Erythroblast (primary cell): ENCODE measurements at regions not wholly inside any gene's neighbourhood (a gene's known extent, or its start where the extent isn't known, plus 50 kb on each side); places are given as distances from the start of the nearest gene placed in this dataset.
A peak's percentile ranks its signal among the peaks of the same experiment; 100 is the strongest.

Experiments
- DNase-seq, 2 experiments: peaks; one replicate each; lab custom pipeline; 2025; lab: John Stamatoyannopoulos, UW
- GATA1 ChIP-seq: IDR thresholded peaks from 2 replicates; pipeline ENCODE4 v1.6.1; 2011; ENCODE audit warnings: low read depth, mild to moderate bottlenecking, control low read depth, low read length, moderate library complexity
- POLR2A ChIP-seq: IDR thresholded peaks from 2 replicates; pipeline ENCODE4 v1.6.1; 2011; ENCODE audit warnings: mild to moderate bottlenecking, low read length

GRCh38 chr11:127385071-127385470 lies 384.5 kb upstream of the KIRREL3 start:
- TF ChIP-seq GATA1 (no peak), POLR2A (no peak)
- DNase-seq = no peak

DNA sequence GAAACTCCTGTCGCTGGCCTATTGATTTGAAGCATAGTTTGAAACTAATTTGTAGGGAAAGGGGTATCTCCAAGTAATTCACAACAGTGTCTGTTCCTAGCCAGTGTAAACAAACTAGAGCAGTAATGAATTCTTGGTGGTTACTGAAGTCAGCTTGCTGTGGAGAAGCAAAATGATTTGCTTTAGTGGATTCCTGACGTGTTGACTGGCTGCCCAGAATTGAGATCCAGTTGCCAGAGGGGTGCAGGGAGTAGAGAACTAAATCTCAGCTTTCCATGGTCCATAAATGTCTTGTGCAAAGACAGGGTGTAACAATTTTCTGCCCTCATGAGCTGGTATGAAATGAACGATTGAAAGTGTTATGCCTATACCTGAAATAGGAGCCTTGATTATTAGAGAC lies 382.5 kb upstream of the KIRREL3 start:
- no peak for DNase-seq
- TF ChIP-seq GATA1 (no peak), POLR2A (no peak)

GRCh38 chr11:127381247-127381646 lies 380.7 kb upstream of the KIRREL3 start:
- DNase-seq = no peak
- TF ChIP-seq GATA1 = no peak
- no peak for TF ChIP-seq POLR2A

- TF ChIP-seq GATA1 = no peak
- TF ChIP-seq POLR2A = no peak
- DNase-seq = no peak
Measured at GRCh38 chr11:127379686-127380085, 379.1 kb upstream of the KIRREL3 start.

- no peak for DNase-seq
- TF ChIP-seq GATA1 (no peak), POLR2A (no peak)
Measured at GRCh38 chr11:127376301-127376700, 375.7 kb upstream of the KIRREL3 start.

- TF ChIP-seq GATA1 = no peak
- no peak for TF ChIP-seq POLR2A
- DNase-seq = no peak
Measured at GRCh38 chr11:127369356-127369755, 368.8 kb upstream of the KIRREL3 start.

DNA sequence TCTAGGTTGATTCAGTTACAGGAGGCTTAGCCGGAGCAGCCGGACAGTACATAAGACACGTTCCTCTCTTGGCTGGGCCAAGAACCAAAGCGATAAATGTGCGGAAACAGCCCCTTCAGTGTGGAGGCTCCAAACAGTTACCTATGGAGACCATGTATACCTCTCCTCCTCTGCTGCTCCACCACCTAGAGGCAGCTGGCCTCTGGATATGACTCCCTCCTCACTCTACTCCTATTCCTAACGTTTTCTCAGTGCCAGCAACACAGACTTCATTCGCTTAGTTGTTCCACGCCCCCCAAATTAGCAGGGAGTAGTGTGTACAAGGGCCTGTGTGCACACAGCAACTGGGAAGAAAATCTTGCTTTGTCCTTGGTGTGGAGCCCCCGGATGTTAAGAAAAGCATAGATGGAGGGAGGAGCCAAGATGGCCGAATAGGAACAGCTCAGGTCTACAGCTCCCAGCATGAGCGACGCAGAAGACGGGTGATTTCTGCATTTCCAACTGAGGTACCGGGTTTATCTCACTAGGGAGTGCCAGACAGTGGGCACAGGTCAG lies 362.3 kb upstream of the KIRREL3 start:
- TF ChIP-seq GATA1 = no peak
- TF ChIP-seq POLR2A = no peak
- no peak for DNase-seq

DNA sequence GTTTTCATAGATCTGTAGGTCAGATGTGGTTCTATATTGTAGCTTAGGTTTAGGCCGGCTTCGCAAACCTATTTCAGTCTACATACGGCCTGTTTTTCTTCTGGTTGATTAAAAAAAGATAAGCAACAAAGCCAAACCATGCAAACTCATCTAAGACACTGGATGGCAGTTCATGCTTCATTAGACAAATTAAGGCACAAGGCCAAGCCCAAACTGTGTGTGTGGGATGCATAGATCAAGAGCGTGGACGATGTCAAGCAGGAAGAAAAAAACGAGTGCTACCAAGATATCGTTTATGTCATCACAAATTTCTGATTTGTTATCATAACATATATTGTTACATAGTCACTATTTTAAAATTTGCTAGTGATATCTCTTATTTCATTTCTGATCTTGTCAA lies 357.6 kb upstream of the KIRREL3 start:
- TF ChIP-seq POLR2A (no peak), GATA1 (no peak)
- no peak for DNase-seq

- DNase-seq = no peak
- TF ChIP-seq POLR2A = no peak
- no peak for TF ChIP-seq GATA1
Measured at GRCh38 chr11:127350476-127350875, 349.9 kb upstream of the KIRREL3 start.

GRCh38 chr11:127345819-127346459 lies 345.4 kb upstream of the KIRREL3 start:
- peak; percentile 1 to 37 for DNase-seq
- TF ChIP-seq POLR2A (no peak), GATA1 (no peak)

DNA sequence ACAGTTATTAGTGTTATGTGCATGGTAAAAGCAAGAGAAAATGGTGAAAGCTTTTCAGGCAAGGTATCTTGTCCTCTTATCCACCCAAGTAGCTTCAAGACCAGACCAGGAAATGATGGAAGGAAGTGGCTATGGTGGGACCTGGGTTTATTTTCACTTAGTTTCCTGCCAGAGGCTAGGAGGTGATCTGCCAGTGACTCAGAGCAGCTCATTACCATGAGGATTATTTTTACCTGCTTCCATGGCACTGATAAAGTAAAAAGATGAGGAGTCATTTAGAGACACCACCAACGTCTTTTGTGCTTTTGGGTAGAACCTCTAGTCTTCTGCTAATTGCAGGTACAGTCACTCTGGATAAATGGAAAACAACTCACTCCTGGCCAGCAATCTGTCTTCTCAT lies 339.9 kb upstream of the KIRREL3 start:
- DNase-seq = no peak
- TF ChIP-seq GATA1 = no peak
- TF ChIP-seq POLR2A = no peak

DNA sequence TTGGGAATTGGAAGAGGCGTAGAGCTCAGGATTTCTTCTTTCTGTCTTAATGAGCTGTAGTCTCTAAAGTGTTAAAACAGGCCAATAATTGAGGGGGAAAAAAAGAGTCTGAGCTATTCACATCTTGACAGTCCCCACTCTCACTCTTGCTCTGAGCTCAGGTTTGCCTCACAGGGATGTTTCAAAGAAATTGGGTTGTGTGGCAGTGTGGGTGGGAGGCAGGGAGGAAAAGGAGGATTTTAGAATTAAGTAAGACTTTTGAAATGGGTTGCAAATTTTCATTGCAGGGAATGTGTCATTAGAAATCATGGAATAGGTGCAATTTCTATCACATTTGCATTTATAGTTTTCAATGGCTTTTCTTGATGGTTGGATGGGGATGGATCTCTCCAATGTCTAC lies 338.8 kb upstream of the KIRREL3 start:
- TF ChIP-seq GATA1 (no peak), POLR2A (no peak)
- DNase-seq = no peak

DNA sequence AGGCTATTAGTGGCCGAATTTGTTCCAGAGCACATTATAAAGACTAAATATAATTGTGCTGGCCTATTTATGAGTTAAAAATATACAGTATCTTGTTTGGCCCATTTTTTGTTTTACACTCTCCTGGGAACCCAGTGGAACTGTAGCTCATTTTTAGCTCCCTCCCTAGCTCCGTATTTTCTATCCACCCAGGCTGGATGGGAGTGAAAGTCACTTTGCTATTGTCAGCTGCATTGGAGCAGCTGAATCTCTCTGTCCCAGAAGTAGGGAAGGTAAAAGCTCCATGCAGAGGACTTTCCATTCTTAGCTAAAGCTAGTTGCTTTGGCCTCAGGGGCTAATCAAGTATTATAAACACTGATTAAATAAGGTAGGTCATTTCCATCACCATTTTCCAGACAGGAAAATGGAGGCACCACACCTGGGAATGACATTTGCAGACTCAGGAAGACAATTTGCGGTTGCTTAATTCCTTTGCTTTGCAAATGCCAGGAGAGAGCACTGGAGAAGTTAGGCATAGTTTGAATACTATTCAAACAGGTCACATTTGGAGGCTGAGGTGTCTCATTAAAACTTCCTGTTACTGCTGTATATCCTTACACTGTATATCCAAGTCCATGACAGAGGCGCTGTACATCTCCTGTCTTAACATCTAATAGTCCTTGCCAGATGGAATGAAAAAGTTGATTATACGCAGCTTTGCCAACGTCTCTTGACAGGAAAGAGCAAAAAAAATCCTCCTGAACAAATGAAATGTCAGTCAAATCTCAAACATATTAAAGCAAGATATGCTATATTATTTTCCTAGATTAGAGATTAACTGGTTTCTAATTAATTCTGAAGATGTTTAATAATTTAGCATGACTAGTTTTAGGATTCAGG lies 338.1 kb upstream of the KIRREL3 start:
- TF ChIP-seq GATA1 = no peak
- TF ChIP-seq POLR2A = no peak
- DNase-seq = no peak

DNA sequence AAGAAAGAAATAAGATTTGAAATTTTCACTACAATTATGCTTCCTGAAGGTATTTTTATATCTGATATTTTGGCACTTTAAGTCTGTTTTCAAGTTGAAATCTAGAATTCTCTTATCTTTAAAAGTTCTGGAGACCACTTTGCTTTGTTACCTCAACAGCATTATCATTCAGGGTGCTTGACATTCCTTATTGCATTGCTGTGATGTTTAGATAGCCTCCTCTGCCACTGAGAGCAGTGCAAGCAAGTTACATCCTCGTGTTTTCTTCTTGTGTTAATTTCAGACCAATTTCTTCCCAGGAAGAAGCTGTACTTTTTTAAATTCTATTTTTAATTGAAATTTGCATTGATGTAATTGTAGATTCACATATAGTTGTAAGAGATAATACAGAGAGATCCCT lies 333.9 kb upstream of the KIRREL3 start:
- TF ChIP-seq GATA1 = no peak
- no peak for TF ChIP-seq POLR2A
- no peak for DNase-seq
